Suppressor macrophage treated with lipopolysaccharide for 1 hour (primary cell): ENCODE measurements at regions not wholly inside any gene's neighbourhood (a gene's known extent, or its start where the extent isn't known, plus 50 kb on each side); places are given as distances from the start of the nearest gene placed in this dataset.
"Not testable (repeated sequence)": the region's sequence is repeated elsewhere in the genome, so short reads cannot be mapped to it uniquely, and the experiment has no call there.

Experiments
- DNase-seq, 3 donors: peaks; one replicate each; pipeline ENCODE4 v3.0.0-alpha.2; 2020 to 2022

DNA sequence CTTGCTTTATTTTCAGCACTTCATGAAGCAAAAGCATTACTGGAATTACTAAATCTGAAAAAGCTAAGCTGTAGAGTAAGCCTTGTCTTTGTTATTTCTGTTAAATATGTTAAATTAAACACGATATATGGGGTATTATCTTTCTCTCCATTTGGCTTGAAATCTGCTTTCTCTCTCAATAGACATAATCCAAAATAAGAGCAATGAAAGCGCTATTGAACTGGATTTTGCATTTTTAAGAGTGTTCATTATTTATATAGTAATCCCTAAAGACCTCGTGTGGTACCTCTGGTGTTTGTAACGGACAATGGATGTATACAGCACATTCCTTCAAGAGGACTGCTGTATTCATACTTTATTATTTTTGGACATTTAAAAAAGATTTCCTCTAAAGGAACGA lies 91.5 kb upstream of the KCNE2 start:
- DNase-seq, result no peak

DNA sequence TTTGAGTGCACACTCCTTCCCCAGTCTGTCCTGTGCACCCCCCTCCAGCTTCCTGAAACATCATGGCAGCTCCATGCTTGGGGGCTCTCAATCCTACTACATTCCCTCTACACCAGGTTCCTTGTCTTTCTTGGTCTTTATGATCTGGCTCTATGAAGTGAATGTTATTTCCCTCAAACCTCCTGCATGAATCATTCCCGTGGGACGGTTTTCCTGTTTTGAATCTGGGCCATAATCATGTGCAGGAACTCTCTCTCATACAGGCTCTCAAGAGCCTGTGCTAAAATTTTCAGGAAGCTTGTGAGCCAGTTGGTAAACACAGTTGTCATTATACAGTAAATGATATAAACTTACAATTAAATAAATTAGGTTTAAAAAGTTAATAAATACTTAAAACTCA lies 89.8 kb upstream of the KCNE2 start:
- DNase-seq, result peak; percentile 47 to 65 (median 58)

DNA sequence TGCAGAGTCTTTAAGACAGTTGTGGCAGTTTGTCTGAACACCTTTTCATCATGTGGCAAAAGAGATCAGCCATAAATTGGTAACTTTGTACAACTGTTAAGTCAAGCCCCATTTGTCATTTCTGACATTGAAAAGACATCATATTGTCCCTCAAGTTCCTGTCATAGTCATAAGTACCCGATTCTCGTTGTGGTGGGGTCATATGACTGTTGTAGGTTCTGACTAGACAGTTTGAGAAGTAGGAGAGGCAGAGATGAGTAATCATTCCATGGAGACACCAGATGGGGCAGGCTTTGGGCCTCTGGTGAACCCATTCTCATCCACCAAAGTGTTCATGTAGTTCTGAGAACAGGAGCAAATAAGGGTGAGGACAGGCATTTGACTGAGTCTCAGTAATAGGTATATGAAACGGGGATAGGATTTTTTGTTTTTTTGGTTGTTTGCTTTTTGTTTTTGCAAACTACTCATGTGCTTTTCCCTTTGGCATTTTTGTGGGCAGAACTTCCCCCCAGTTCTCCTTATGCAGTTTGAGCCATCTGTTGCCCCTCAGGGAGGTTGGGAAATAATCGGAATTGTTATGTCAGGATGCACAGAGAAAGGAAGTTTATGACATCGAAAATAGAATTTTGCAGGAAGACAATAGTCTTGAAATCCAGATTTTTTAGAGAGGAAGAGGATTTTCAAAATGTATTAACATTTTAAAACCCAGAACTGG lies 86.9 kb upstream of the KCNE2 start:
- peak; percentile 70 to 72 (median 70) for DNase-seq

DNA sequence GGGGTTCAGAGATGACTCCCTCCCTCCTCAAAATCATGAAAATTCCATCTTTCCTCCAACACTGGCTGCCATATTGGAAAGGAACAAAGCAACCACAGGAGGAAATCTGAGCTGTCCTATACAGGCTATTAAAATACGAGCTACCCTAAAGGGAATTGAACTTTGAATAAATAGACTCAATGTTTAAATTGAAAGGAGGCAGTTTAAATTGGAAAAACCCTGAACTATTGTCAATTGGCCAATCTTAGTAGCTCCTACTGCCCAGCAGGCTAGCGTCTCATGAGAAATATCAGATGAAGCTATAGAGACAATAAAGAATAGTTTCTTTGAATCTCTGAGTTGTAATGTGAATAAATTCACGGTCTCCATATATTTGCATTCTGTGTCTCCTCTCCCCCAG lies 85.4 kb upstream of the KCNE2 start:
- no peak for DNase-seq

DNA sequence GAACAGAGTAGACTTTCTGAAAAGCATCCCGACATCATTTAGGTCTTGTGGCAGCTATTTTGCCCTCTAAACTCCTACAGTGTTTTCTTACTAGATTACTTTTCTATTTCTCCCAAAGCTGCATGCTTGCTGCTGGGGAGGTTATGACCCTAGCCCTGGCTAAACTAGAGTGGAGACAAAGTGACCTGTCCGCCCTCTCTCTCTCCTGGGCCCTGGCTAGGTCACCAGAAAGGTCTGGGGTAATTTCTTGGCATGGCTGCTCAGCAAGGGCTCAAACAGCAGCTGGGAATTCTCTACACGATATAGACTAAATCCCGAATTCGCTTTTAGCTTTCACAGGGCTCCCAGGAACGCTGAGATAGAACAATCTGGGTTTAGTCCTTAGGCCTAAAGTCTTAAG lies 84.5 kb upstream of the KCNE2 start:
- DNase-seq, result no peak

DNA sequence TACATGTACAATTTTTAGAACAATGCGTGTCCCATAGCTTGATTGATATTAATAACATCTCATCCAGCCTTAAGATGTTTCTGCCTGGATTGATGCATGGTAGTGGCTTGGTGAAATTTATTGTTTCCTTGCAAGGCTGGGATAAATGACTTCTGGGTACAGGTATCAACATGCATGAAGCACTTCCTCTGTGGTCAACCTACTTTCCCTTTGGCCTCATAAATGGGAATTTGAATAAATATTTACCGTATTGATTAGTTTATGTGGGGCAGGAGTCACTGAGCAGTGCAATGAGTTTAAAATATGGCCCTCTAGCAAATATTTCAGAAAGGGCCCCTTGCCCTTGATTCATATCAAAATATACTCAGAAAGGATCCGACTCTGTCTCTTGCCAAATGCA lies 83.9 kb upstream of the KCNE2 start:
- no peak for DNase-seq

DNA sequence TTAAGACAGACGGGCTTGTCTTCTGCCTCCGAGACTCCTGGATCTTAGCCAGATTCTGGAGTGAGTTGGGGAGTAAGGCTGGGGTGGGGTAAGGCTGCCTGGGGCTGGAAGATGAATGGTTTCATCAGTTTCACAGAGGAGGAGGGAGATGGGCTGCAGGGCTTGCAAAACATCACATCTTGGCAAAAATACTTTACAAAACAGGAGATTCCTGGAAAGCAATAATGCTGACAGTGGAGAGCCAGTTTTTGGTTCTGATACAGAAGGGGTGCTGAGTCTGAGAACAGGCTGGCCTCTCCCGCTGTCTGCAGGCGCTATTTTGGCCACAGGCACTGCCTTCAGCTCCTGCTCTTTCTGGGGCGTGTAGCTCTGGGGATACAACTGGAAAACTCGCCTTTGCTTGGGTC lies 83.4 kb upstream of the KCNE2 start:
- DNase-seq, result no peak

DNA sequence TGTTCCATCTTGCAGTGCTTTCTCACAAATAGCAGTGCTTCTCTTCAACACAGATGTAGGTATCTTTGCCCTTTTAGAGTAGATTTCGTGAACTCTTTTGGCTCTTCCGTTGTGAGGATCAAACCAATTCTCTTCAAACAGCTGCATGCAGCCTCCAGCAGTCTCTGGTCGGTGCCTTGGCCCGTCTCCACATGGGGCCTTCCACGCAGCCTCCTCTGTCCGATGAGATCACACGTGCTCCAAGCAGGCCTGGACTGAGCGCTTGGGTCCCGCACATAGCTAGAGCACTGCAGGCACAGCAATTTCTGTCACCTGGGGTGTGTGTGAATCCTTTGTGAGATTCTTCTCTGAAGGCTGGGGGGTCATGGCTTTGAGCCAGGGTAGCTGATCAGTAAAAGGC lies 82.8 kb upstream of the KCNE2 start:
- DNase-seq, result no peak

DNA sequence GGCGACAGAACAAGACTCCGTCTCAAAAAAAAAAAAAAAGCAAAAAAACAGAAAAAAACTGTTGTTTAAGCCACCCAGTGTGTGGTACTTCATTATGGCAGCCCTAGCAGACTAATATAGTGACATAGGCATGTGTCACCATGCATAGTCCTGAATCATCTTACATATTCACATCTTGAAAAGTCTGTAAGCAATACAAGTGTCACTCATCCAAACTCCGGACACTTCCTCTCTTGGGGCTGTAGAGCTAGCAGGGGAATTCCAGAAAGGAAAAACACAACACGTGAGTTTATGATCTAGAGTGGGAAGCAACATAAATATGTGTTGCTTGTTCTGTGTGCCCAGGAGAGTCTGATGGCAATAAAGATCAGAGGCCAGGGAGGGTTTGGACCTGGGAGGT lies 81.6 kb upstream of the KCNE2 start:
- peak; percentile 87 to 96 (median 92) for DNase-seq

DNA sequence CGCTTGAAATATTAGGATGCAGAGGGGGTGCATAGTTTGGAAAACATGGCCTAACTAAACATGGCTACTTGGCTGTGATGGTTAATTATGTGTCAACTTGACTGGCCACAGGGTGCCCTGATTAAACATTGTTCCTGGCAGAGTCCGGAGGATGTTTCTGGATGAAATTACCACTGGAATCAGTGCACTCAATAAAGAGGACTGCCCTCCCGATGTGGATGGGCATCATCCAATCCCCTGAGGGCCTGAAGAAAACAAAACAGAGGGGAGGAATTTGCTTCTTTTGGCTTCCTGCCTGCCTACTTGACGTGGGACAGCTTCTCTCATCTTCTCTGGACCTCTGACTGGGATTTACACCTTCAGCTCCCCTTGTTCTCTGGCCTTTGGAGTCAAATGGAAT lies 79.1 kb upstream of the KCNE2 start:
- DNase-seq, result no peak

DNA sequence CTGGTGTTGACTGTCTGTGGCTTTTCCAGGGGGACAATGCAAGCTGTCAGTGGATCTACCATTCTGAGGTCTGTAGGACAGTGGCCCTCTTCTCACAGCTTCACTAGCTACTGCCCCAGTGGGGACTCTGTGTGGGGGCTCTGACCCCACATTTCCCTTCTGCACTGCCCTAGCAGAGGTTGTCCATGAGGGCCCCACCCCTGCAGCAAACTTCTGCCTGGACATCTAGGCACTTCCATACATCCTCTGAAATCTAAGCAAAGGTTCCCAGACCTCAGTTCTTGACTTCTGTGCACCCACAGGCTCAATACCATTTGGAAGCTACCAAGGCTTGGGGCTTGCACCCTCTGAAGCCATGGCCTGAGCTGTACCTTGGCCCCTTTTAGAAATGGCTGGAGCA lies 75.8 kb upstream of the KCNE2 start:
- not testable (repeated sequence) for DNase-seq

DNA sequence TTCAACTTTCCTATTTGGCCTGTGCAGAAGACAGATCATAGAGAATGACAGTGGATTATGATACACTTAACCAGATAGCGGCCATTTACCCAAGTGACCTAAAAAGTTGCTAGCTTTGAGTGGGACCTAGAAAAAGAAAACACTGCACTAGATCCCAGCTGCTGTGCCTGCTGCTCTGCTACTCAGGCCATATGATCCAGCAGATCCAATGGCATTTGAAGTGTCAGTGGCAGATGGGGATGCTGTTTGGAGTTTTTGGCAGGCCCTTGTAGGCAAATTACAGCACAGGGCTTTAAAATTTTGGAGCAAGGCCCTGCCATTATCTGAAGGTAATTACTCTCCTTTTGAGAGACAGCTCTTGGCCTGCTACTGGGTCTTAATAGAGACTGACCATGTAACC lies 74.0 kb upstream of the KCNE2 start:
- DNase-seq, result no peak

DNA sequence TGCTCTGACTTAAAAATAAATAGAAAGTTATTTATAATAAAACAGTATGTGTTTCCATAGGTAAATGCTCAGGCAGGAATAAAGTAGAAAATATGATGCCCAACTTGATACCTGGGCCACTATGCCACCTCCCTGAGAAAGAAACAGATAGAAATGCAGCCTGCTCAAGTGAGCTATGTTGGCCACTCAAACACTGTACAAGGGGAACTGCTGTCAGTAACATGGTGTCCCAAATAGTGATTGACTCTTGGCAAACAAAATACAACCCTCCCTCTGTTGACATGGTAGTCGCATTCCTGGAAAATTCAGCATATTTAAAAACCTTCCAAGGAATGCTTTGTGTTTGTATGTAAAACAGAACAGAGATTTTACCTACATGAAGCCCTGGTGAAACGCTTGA lies 66.9 kb upstream of the KCNE2 start:
- no peak for DNase-seq

DNA sequence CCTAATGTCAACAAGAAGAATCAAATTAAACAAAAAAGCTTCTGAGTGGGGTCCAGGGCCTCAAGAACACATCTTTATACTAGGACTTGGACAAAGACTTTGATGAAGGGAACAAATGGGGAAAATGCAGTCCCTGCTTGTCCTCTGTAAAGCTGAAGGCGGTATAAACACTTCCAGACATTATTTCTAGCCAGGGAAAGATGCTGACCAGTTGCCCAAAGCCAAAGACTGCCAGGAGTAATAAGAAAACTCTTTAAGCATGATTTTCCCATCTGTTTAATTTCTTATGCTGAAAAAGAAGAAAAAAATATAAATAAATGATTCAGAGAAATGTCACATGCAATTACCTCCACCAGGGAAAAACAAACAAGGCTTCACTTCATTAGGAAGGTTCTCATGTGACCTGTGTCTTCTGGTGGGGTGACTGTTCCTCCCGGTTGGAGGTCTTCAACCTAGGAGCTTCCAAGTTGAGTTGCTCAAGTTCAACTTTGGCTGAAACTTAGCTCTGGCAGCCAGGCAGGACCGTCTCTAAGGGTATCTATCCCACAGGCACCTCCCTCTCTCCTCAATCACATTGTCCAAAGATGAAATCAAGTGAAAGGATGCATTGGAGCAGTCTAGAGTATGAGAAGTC lies 65.2 kb upstream of the KCNE2 start:
- no peak for DNase-seq

DNA sequence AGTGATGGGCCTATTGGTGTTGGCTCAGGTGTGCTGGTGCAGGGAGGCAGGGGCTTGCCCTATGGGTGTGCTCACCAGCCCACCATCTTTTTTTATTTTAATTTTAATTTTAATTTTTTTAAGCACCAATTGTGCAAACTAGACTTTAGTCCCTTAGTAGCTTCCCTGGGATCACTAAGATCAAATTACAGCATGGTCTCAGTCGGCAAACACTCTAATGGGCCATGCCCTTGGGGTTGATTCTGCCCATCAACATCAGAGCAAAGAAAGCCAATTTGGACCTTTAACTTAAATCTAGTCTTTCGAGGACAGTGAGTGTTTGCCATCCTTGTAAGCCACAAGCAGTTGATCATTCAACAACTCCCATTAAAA lies 64.7 kb upstream of the KCNE2 start:
- DNase-seq, result no peak

DNA sequence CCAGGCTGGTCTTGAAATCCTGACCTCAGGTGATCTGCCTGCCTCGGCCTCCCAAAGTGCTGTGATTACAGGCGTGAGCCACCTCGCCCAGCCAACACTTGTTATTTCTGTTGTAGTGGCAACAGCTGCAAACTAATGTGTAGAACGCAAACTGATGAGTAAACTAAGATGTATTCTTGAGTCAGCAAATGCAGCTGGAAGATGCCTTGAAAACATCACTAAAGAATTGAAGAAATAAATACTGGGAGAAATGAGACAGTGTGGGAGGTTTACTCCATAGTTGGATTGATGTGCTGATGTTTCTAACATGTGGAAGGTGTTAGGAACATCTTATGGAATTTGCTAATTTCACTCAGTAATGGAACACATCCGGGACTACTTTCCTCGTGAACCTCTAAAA lies 61.3 kb upstream of the KCNE2 start:
- DNase-seq, result no peak

DNA sequence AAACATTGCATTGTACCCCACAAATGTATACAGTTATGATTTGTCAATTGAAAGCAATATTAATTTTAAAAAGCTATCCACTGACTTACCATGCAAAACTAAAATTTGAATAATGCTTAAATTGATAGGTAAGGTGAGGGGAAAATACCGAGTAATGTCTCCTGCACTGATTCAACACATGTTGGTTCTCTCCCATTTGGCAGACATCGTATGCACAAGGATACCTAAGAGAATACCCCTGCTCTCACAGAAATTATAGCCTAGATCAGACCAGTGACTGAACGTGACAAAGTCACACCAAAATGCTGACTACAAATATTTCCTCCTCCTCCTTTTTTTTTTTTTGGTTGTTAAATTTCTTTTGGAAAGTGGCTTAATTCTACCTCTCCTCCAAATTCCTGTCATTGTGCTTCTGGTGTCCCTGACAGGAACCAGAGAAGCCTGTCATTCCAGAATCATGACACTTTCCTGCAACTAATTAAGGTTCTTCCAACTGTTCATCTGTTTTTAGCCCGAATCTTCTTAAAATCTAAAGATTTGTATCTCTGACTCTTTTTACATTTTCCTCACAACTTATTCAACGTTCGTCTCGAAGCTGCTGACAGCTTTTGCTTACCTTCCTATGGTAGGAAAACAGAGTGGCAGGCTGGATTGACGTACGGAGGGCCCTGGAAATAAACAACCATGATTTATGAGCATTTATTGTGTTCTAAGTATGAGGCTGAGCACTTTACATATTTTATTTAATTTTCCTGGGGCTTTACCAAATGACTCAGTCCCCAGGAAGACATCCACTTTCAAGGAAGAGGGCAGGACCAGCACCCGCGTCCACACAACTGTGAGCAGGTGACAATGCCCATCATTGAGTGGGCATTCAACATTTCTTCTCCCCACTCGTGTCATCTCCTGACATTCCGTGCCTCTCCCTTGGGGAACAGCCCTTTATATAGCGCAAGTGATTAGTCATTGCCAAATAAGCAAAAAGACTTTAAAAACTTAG lies 57.9 kb upstream of the KCNE2 start:
- no peak for DNase-seq

DNA sequence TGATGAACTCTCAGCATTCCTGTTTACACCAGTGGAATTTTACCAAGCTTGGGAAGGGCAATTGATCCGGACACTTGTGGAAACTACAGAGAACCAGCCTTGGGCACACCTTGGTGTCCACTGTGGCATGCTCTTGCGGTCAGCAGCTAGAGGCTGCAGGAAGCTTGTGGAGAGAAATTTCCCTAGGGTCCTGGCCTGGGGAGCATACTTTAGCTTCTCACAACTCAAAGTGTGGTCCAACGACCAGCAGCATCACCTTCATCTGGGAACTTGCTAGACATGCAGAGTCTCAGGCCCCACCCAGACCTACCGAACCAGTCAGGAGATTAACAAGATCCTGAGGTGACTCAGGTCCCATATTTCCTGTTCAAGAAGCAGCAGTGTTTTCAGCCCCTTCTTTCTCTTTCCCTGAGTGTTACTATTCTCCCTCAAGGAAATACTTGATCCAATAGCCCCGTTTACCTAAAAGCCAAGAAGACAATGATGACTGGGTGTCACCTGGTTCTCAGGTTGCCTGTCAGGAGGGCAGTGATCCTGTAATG lies 55.7 kb upstream of the KCNE2 start:
- no peak for DNase-seq

DNA sequence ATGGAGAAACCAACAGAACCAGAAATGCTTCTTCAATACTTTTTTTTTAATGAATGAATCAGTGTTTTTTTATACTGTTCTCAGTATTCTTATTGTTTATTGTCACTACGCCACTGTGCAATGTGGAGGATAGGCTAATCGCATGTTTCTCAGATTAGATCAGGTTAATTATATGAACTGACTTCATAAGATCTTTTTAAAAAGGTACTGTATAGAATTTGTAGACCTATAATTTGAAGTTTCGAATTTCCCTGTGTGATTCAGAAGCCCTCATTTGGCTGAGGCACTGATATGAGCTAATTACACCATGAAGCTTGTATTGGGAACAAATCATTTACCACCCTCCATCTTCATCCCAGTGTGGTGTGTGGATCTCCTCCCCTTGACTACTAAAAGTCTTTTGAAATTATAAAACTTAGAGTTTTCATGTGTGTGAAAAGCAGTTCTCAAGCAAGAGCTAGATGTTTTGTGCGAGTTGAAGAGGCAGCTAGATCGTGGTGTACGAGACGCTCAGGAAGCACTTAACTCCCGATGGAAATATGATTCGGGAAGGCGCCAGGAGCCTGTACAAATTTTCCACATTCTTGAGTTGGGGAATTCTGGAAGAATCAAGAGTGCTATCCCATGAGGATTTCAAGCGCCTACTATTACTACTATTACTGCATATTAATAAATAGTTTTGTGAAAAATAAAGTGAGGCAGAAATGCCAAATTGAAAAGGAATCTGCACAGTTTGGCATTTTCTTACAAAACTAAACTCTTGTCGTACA lies 52.1 kb upstream of the KCNE2 start:
- DNase-seq, result no peak

DNA sequence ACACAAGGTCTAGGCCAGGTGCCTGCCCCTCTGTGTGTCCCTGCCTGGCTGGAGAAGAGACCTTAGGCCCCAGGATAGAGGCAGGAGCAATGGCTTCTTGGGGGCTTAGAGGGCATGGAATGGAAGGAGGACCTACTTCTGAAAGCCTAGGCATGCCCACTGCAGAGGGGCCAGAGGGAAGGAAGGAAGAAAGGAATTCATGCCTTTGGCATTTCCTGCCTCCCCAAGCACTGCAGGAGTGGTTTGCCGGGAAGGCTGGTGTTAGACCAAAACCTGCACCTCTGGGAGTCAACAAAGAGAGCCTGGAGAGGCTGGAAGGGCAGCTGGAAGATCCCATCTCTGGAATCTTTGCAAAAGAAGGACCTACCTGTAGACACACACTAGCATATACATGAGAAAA lies 50.7 kb upstream of the KCNE2 start:
- DNase-seq, result no peak
